HEK293 (cell line): ENCODE measurements at regions not wholly inside any gene's neighbourhood (a gene's known extent, or its start where the extent isn't known, plus 50 kb on each side); places are given as distances from the start of the nearest gene placed in this dataset.

ENCODE experiments used
- EGR2 ChIP-seq: fragments of 450-650 bp; formaldehyde crosslinking; IDR thresholded peaks from 2 replicates; pipeline ENCODE4 v1.5.1; 2016; ENCODE audit warnings: low read depth, missing biosample characterization, missing genetic modification characterization
- SP2 ChIP-seq: fragments of 450-650 bp; formaldehyde crosslinking; IDR thresholded peaks from 2 replicates; pipeline ENCODE4 v1.5.1; 2016; ENCODE audit warnings: missing biosample characterization, missing genetic modification characterization
- TCF7L2 ChIP-seq: IDR thresholded peaks from 2 replicates; pipeline ENCODE4 v1.6.1; 2011; ENCODE audit warnings: low read depth, mild to moderate bottlenecking, inconsistent platforms, low read length, moderate library complexity, borderline replicate concordance
- ZBTB11 ChIP-seq: fragments of 450-650 bp; formaldehyde crosslinking; conservative IDR thresholded peaks from 2 replicates; pipeline ENCODE4 v1.5.1; 2016; ENCODE audit warnings: low read depth, missing biosample characterization, missing genetic modification characterization
- ZNF138 ChIP-seq: fragments of 450-650 bp; formaldehyde crosslinking; IDR thresholded peaks from 2 replicates; pipeline ENCODE4 v1.5.1; 2016; ENCODE audit warnings: missing biosample characterization, missing genetic modification characterization, borderline replicate concordance
- ZNF274 ChIP-seq, 2 experiments: fragments of 200-500 bp in 1 of 2; fragments of 450-650 bp in 1 of 2; sonication (Bioruptor generic) in 1 of 2; formaldehyde crosslinking in 1 of 2; IDR thresholded peaks; 2 replicates each; pipeline versions ENCODE4 v1.5.1 to v1.6.1; 2014 to 2016; ENCODE audit warnings: borderline replicate concordance in 1 of 2, inconsistent platforms in 1 of 2, low read length in 1 of 2, missing biosample characterization in 1 of 2, missing genetic modification characterization in 1 of 2
- ZNF501 ChIP-seq: fragments of 450-650 bp; formaldehyde crosslinking; IDR thresholded peaks from 2 replicates; pipeline ENCODE4 v1.5.1; 2016; ENCODE audit warnings: missing biosample characterization, missing genetic modification characterization
- ZSCAN30 ChIP-seq: fragments of 450-650 bp; IDR thresholded peaks from 2 replicates; pipeline ENCODE4 v1.5.1; 2018; ENCODE audit warnings: missing biosample characterization, mild to moderate bottlenecking, missing genetic modification characterization, moderate library complexity
- TF ChIP-seq, protein P1 (sequence below): fragments of 450-650 bp; formaldehyde crosslinking; IDR thresholded peaks from 2 replicates; pipeline ENCODE4 v1.5.1; 2016; ENCODE audit warnings: missing biosample characterization, missing genetic modification characterization
- TF ChIP-seq, protein P2 (sequence below): fragments of 450-650 bp; formaldehyde crosslinking; IDR thresholded peaks from 2 replicates; pipeline ENCODE4 v1.5.1; 2016; ENCODE audit warnings: missing biosample characterization, missing genetic modification characterization

- TF ChIP-seq, protein P1, sequence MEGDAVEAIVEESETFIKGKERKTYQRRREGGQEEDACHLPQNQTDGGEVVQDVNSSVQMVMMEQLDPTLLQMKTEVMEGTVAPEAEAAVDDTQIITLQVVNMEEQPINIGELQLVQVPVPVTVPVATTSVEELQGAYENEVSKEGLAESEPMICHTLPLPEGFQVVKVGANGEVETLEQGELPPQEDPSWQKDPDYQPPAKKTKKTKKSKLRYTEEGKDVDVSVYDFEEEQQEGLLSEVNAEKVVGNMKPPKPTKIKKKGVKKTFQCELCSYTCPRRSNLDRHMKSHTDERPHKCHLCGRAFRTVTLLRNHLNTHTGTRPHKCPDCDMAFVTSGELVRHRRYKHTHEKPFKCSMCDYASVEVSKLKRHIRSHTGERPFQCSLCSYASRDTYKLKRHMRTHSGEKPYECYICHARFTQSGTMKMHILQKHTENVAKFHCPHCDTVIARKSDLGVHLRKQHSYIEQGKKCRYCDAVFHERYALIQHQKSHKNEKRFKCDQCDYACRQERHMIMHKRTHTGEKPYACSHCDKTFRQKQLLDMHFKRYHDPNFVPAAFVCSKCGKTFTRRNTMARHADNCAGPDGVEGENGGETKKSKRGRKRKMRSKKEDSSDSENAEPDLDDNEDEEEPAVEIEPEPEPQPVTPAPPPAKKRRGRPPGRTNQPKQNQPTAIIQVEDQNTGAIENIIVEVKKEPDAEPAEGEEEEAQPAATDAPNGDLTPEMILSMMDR (tag by site-specific recombination) = no peak
- no peak for TF ChIP-seq ZNF138
- no peak for TF ChIP-seq TCF7L2
- TF ChIP-seq, protein P2, sequence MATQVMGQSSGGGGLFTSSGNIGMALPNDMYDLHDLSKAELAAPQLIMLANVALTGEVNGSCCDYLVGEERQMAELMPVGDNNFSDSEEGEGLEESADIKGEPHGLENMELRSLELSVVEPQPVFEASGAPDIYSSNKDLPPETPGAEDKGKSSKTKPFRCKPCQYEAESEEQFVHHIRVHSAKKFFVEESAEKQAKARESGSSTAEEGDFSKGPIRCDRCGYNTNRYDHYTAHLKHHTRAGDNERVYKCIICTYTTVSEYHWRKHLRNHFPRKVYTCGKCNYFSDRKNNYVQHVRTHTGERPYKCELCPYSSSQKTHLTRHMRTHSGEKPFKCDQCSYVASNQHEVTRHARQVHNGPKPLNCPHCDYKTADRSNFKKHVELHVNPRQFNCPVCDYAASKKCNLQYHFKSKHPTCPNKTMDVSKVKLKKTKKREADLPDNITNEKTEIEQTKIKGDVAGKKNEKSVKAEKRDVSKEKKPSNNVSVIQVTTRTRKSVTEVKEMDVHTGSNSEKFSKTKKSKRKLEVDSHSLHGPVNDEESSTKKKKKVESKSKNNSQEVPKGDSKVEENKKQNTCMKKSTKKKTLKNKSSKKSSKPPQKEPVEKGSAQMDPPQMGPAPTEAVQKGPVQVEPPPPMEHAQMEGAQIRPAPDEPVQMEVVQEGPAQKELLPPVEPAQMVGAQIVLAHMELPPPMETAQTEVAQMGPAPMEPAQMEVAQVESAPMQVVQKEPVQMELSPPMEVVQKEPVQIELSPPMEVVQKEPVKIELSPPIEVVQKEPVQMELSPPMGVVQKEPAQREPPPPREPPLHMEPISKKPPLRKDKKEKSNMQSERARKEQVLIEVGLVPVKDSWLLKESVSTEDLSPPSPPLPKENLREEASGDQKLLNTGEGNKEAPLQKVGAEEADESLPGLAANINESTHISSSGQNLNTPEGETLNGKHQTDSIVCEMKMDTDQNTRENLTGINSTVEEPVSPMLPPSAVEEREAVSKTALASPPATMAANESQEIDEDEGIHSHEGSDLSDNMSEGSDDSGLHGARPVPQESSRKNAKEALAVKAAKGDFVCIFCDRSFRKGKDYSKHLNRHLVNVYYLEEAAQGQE (tag by site-specific recombination) = no peak
- TF ChIP-seq ZNF274 (IDR thresholded peaks at IDR 0.05; ENCODE audit: low read length) = no peak
- no peak for TF ChIP-seq ZNF274 (tag by site-specific recombination; IDR thresholded peaks at IDR 0.05; ENCODE audit: borderline replicate concordance)
- TF ChIP-seq EGR2 (tag by site-specific recombination) = no peak
- TF ChIP-seq ZBTB11 (tag by site-specific recombination) = no peak
- TF ChIP-seq SP2 (tag by site-specific recombination) = no peak
- no peak for TF ChIP-seq ZNF501 (tag by site-specific recombination)
- no peak for TF ChIP-seq ZSCAN30
Observed at GRCh38 chr1:5638582-5638981, 353.6 kb downstream of the NPHP4 start.
